A673 (cell line): ENCODE measurements at regions not wholly inside any gene's neighbourhood (a gene's known extent, or its start where the extent isn't known, plus 50 kb on each side); places are given as distances from the start of the nearest gene placed in this dataset.

Source experiments
- BruUV-seq: library from RNA; stranded (reverse); fragments of 400-500 nt; replicated peaks from 2 replicates; lab custom pipeline; 2021; lab: Mats Ljungman, UMichigan
- CTCF ChIA-PET: fragments of 300-600 bp; sonication (Branson Sonifier 250); formaldehyde crosslinking; loops from one replicate; lab custom pipeline; 2022; ENCODE audit warnings: antibody characterized with exemption; lab: Charles Lee
- POLR2A ChIA-PET: fragments of 300-600 bp; sonication (Branson Sonifier 250); formaldehyde crosslinking; loops from one replicate; lab custom pipeline; 2022; ENCODE audit warnings: antibody characterized with exemption; ENCODE audit not compliant: low non-redundant PET; lab: Charles Lee
- DNase-seq: peaks from one replicate; pipeline ENCODE4 v3.0.0-alpha.2; 2015; ENCODE audit warnings: low spot score
- H3K27ac ChIP-seq: fragments of 200-600 bp; sonication (generic); 2 replicates; pipeline ENCODE4 v1.5.1; 2016; ENCODE audit warnings: mixed run types, low read depth, mild to moderate bottlenecking, mixed read lengths, antibody characterized with exemption, low read length; ENCODE audit not compliant: poor library complexity, severe bottlenecking
- H3K27me3 ChIP-seq: fragments of 200-600 bp; sonication (generic); replicated peaks from 2 replicates; pipeline ENCODE4 v1.6.1; 2017; ENCODE audit warnings: mixed run types, low read depth, mild to moderate bottlenecking, mixed read lengths, antibody characterized with exemption, low read length; ENCODE audit not compliant: insufficient read depth, poor library complexity
- H3K36me3 ChIP-seq: fragments of 200-600 bp; sonication (generic); 2 replicates; pipeline ENCODE4 v1.6.1; 2016; ENCODE audit warnings: mixed run types, mild to moderate bottlenecking, mixed read lengths, antibody characterized with exemption, low read length; ENCODE audit not compliant: insufficient read depth, poor library complexity, severe bottlenecking
- H3K4me1 ChIP-seq: fragments of 200-600 bp; sonication (generic); 2 replicates; pipeline ENCODE4 v1.6.1; 2017; ENCODE audit warnings: mixed run types, mild to moderate bottlenecking, mixed read lengths, antibody characterized with exemption, low read length; ENCODE audit not compliant: insufficient read depth, poor library complexity, severe bottlenecking
- H3K4me3 ChIP-seq: fragments of 200-600 bp; sonication (generic); 2 replicates; pipeline ENCODE4 v1.5.1; 2016; ENCODE audit warnings: low read depth, mixed run types, mild to moderate bottlenecking, mixed read lengths, low read length; ENCODE audit not compliant: poor library complexity, severe bottlenecking
- H3K9me3 ChIP-seq: fragments of 200-600 bp; sonication (generic); 2 replicates; pipeline ENCODE4 v1.6.1; 2016; ENCODE audit warnings: mixed run types, low read depth, mild to moderate bottlenecking, mixed read lengths, antibody characterized with exemption, low read length; ENCODE audit not compliant: poor library complexity, severe bottlenecking
- EZH2 ChIP-seq: fragments of 200-600 bp; sonication (generic); IDR thresholded peaks from 2 replicates; pipeline ENCODE4 v1.6.1; 2017; ENCODE audit warnings: borderline replicate concordance, low read depth, mild to moderate bottlenecking, mixed read lengths, antibody characterized with exemption, low read length; ENCODE audit not compliant: poor library complexity, severe bottlenecking
- intact Hi-C: fragments of 100-400 bp; cut with micrococcal nuclease; formaldehyde crosslinking; loops from one replicate; pipeline ENCODE4 v1.10.0; 2022; ENCODE audit not compliant: unreplicated experiment
- TF ChIP-seq, protein P1 (sequence below): fragments of 300-800, 200-600 bp; sonication (generic); conservative IDR thresholded peaks from 2 replicates; pipeline ENCODE4 v1.5.1; 2017; ENCODE audit warnings: low read depth, mild to moderate bottlenecking, antibody characterized with exemption, low read length, moderate library complexity, mixed read lengths

DNA sequence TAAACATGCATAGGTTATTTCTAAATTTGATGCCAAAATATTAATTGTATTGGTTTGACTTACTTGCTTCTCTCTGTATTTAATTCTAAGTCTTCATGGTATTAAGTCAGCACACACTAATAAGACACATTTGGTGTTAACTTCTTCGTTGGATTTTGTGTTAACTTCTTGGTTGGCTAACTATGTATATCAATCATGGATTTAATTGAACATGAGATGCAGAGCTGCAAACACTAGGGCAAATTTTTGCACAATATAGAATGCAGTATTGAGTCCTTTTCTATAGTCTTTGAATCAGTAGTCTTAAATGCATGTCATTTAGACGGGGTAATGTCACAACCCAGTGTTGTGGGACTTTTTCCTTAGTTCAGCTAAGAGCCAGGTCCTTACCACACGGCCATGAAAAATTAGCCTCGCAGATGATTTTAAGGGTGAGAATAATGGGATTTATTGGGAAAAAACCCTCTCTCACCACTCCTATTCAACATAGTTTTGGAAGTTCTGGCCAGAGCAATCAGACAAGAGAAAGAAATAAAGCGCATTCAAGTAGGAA lies 142.9 kb upstream of the TRIM24 start:
- Histone ChIP-seq H3K4me1 (no peaks in the 10 kb centered on the region), H3K9me3 (no peaks in the 10 kb centered on the region), H3K27me3 (no peaks in the 10 kb centered on the region), H3K4me3 (no peak overlapping the region), H3K36me3 (no peaks in the 10 kb centered on the region), H3K27ac (no peak overlapping the region)
- TF ChIP-seq EZH2 = no peak
- TF ChIP-seq, protein P1, sequence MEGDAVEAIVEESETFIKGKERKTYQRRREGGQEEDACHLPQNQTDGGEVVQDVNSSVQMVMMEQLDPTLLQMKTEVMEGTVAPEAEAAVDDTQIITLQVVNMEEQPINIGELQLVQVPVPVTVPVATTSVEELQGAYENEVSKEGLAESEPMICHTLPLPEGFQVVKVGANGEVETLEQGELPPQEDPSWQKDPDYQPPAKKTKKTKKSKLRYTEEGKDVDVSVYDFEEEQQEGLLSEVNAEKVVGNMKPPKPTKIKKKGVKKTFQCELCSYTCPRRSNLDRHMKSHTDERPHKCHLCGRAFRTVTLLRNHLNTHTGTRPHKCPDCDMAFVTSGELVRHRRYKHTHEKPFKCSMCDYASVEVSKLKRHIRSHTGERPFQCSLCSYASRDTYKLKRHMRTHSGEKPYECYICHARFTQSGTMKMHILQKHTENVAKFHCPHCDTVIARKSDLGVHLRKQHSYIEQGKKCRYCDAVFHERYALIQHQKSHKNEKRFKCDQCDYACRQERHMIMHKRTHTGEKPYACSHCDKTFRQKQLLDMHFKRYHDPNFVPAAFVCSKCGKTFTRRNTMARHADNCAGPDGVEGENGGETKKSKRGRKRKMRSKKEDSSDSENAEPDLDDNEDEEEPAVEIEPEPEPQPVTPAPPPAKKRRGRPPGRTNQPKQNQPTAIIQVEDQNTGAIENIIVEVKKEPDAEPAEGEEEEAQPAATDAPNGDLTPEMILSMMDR = no peak
- ChIA-PET CTCF (no interaction called here), POLR2A (no interaction called here)
- DNase-seq = no peak
- intact Hi-C loops = no loop called here
- no TSS peak for BruUV-seq

DNA sequence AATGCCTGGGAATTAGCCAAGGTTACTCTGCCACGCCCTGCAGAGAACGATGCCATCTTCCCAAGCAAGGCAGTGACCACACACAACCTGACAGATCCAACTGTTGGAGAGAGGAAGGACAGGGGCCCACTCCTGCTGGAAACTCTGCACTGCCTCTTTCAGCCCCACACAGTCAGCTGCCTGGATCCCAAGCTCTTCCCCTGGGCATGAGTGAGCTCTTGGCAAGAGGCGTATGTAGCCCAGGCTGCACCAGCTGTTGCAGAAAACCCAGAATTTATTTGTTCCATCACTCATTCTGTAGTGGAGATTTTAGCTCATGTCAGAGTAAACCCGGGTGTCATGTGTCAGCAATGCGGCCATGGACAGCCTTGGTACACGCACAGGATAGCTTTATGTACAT lies 135.1 kb upstream of the TRIM24 start:
- Histone ChIP-seq H3K27me3 (no peaks in the 10 kb centered on the region), H3K4me3 (no peak overlapping the region), H3K36me3 (no peaks in the 10 kb centered on the region), H3K27ac (no peak overlapping the region), H3K9me3 (no peaks in the 10 kb centered on the region), H3K4me1 (no peaks in the 10 kb centered on the region)
- TF ChIP-seq, protein P1 = no peak
- TF ChIP-seq EZH2 = no peak
- no TSS peak for BruUV-seq
- intact Hi-C loops = no loop called here
- POLR2A ChIA-PET = no interaction called here
- CTCF ChIA-PET = no interaction called here
- DNase-seq = no peak

DNA sequence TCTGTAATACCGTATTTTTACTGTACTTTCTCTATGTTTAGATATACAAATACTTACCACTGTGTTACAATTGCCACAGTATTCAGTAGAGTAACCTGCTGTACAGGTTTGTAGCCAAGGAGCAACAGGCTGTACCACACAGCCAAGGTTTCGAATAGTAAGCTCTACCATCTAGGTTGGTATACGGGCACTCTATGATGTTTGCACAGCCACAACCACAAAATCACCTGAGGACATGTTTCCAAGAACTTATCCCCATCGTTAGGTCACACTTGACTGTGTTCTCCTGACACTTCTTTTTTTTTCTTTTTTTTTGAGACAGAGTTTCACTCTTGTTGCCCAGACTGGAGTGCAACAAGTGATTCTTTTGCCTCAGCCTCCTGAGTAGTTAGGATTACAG lies 134.6 kb upstream of the TRIM24 start:
- TF ChIP-seq EZH2 = no peak
- TF ChIP-seq, protein P1 = no peak
- intact Hi-C loops = no loop called here
- ChIA-PET POLR2A (no interaction called here), CTCF (no interaction called here)
- no TSS peak for BruUV-seq
- no peaks in the 10 kb centered on the region for H3K36me3 ChIP-seq
- H3K27ac ChIP-seq = no peak overlapping the region
- H3K4me1 ChIP-seq = no peaks in the 10 kb centered on the region
- no peaks in the 10 kb centered on the region for H3K27me3 ChIP-seq
- H3K4me3 ChIP-seq = no peak overlapping the region
- no peak for DNase-seq
- H3K9me3 ChIP-seq = no peaks in the 10 kb centered on the region
